Left ventricle myocardium inferior (tissue), 1 donor: ENCODE measurements at regions not wholly inside any gene's neighbourhood (a gene's known extent, or its start where the extent isn't known, plus 50 kb on each side); places are given as distances from the start of the nearest gene placed in this dataset.
A peak's percentile ranks its signal among the peaks of the same experiment; 100 is the strongest.

ENCODE experiments used
- DNase-seq: peaks from one replicate; pipeline ENCODE4 v3.0.0-alpha.2; 2020
- H3K27ac ChIP-seq: fragments of 200-600 bp; replicated peaks from 2 replicates; pipeline ENCODE4 v1.8.0; 2021
- H3K27me3 ChIP-seq: fragments of 200-600 bp; 2 replicates; pipeline ENCODE4 v1.8.0; 2021; ENCODE audit warnings: low read depth
- H3K36me3 ChIP-seq: fragments of 200-600 bp; 2 replicates; pipeline ENCODE4 v1.8.0; 2021
- H3K4me1 ChIP-seq: fragments of 200-600 bp; 2 replicates; pipeline ENCODE4 v1.8.0; 2021
- H3K4me3 ChIP-seq: fragments of 200-600 bp; 2 replicates; pipeline ENCODE4 v1.8.0; 2021; ENCODE audit warnings: mild to moderate bottlenecking, moderate library complexity
- H3K9me3 ChIP-seq: fragments of 200-600 bp; replicated peaks from 2 replicates; pipeline ENCODE4 v1.8.0; 2021
- CTCF ChIP-seq: fragments of 200-600 bp; IDR thresholded peaks from 2 replicates; pipeline ENCODE4 v1.8.0; 2021; ENCODE audit warnings: antibody characterized with exemption, mild to moderate bottlenecking, borderline replicate concordance
- intact Hi-C: fragments of 100-400 bp; cut with micrococcal nuclease; formaldehyde crosslinking; loops from one replicate; pipeline ENCODE4 v1.11.0; 2022
- donor health status: DM: no; HTN: yes; CAD: no; lungs with severe emphysema.

GRCh38 chr12:115667116-115667515 lies 610.4 kb downstream of the MED13L start:
- Histone ChIP-seq H3K27ac (no peak overlapping the region), H3K4me1 (no peaks in the 10 kb centered on the region), H3K9me3 (no peaks in the 10 kb centered on the region), H3K27me3 (peaks cover 24% of the 10 kb centered on the region), H3K36me3 (no peaks in the 10 kb centered on the region), H3K4me3 (no peak overlapping the region)
- intact Hi-C loops: no loop called here
- no peak for DNase-seq
- TF ChIP-seq CTCF: no peak

GRCh38 chr12:115666168-115666567 lies 611.3 kb downstream of the MED13L start:
- Histone ChIP-seq H3K4me3 (no peak overlapping the region), H3K27me3 (peaks cover 24% of the 10 kb centered on the region), H3K9me3 (no peaks in the 10 kb centered on the region), H3K4me1 (peaks cover 8% of the 10 kb centered on the region), H3K27ac (no peak overlapping the region), H3K36me3 (no peaks in the 10 kb centered on the region)
- no peak for TF ChIP-seq CTCF
- DNase-seq: no peak
- intact Hi-C loops: no loop called here

GRCh38 chr12:115661112-115661511 lies 616.4 kb downstream of the MED13L start:
- intact Hi-C loops: no loop called here

GRCh38 chr12:115660211-115660805 lies 617.2 kb downstream of the MED13L start:
- no peak for TF ChIP-seq CTCF
- intact Hi-C loops: no loop called here
- Histone ChIP-seq H3K27ac (peak overlapping the region; percentile 80), H3K36me3 (no peaks in the 10 kb centered on the region), H3K4me1 (peaks cover 24% of the 10 kb centered on the region), H3K9me3 (no peaks in the 10 kb centered on the region), H3K4me3 (no peak overlapping the region), H3K27me3 (peaks cover 24% of the 10 kb centered on the region)
- peak; percentile 39 for DNase-seq

More at GRCh38 chr12:115661112-115661511, 616.4 kb downstream of the MED13L start:
- no peak for DNase-seq
- peak; percentile 27 for TF ChIP-seq CTCF
- Histone ChIP-seq H3K4me1 (peaks cover 24% of the 10 kb centered on the region), H3K36me3 (no peaks in the 10 kb centered on the region), H3K9me3 (no peaks in the 10 kb centered on the region), H3K27ac (peak overlapping the region; percentile 80), H3K27me3 (peaks cover 24% of the 10 kb centered on the region), H3K4me3 (no peak overlapping the region)

- intact Hi-C loops: no loop called here
- no peak overlapping the region for H3K4me3 ChIP-seq
These were observed 618.1 kb downstream of the MED13L start for GRCh38 chr12:115659422-115659821.

More at GRCh38 chr12:115659422-115659821, 618.1 kb downstream of the MED13L start:
- peak overlapping the region; percentile 80 for H3K27ac ChIP-seq
- no peak for DNase-seq
- H3K9me3 ChIP-seq: no peaks in the 10 kb centered on the region
- peaks cover 24% of the 10 kb centered on the region for H3K4me1 ChIP-seq
- H3K27me3 ChIP-seq: peaks cover 20% of the 10 kb centered on the region
- no peak for TF ChIP-seq CTCF
- no peaks in the 10 kb centered on the region for H3K36me3 ChIP-seq
